Activated CD4-positive, alpha-beta memory T cell treated with anti-CD3 and anti-CD28 coated beads for 36 hours (primary cell): ENCODE measurements at regions not wholly inside any gene's neighbourhood (a gene's known extent, or its start where the extent isn't known, plus 50 kb on each side); places are given as distances from the start of the nearest gene placed in this dataset.
"Not testable (repeated sequence)": the region's sequence is repeated elsewhere in the genome, so short reads cannot be mapped to it uniquely, and the experiment has no call there.

Experiments used
- CTCF ChIA-PET: fragments of 350-600 bp; sonication (Branson Sonifier 250); formaldehyde crosslinking; loops from one replicate; lab custom pipeline; 2021; ENCODE audit warnings: antibody characterized with exemption, inconsistent platforms; lab: Charles Lee
- POLR2A ChIA-PET: fragments of 350-600 bp; sonication (Branson Sonifier 250); formaldehyde crosslinking; loops from one replicate; lab custom pipeline; 2021; ENCODE audit warnings: antibody characterized with exemption; lab: Charles Lee
- DNase-seq: peaks from one replicate; pipeline ENCODE4 v3.0.0-alpha.2; 2020
- H3K27ac Mint-ChIP-seq: one replicate; pipeline ENCODE4 v1.8.0; 2021; ENCODE audit warnings: mixed read lengths
- H3K27me3 Mint-ChIP-seq: one replicate; pipeline ENCODE4 v1.8.0; 2021; ENCODE audit warnings: mixed read lengths
- H3K36me3 Mint-ChIP-seq: one replicate; pipeline ENCODE4 v1.8.0; 2021; ENCODE audit warnings: mixed read lengths
- H3K4me1 Mint-ChIP-seq: one replicate; pipeline ENCODE4 v1.8.0; 2021; ENCODE audit warnings: low read depth, mixed read lengths
- H3K4me3 Mint-ChIP-seq: one replicate; pipeline ENCODE4 v1.8.0; 2021; ENCODE audit warnings: mild to moderate bottlenecking, mixed read lengths
- H3K9me3 Mint-ChIP-seq: one replicate; pipeline ENCODE4 v1.8.0; 2021; ENCODE audit warnings: mixed read lengths
- intact Hi-C: fragments of 100-400 bp; cut with micrococcal nuclease; formaldehyde crosslinking; loops from one replicate; pipeline ENCODE4 v1.15.1; 2023

DNA sequence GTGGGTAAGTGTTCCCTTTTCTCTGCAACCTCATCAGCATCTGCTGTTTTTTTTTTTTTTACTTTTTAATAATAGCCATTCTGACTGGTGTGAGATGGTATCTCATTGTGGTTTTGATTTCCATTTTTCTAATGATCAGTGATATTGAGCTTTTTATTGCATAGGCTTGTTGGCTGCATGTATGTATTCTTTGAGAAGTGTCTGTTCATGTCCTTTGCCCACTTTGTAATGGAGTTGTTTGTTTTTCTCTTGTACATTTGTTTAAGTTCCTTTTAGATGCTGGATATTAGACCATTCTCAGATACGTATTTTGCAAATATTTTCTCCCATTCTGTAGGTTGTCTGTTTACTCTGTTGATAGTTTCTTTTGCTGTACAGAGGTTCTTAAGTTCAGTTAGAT is 134.6 kb downstream of the NAA11 start:
- H3K27ac Mint-ChIP-seq: not testable (repeated sequence)

DNA sequence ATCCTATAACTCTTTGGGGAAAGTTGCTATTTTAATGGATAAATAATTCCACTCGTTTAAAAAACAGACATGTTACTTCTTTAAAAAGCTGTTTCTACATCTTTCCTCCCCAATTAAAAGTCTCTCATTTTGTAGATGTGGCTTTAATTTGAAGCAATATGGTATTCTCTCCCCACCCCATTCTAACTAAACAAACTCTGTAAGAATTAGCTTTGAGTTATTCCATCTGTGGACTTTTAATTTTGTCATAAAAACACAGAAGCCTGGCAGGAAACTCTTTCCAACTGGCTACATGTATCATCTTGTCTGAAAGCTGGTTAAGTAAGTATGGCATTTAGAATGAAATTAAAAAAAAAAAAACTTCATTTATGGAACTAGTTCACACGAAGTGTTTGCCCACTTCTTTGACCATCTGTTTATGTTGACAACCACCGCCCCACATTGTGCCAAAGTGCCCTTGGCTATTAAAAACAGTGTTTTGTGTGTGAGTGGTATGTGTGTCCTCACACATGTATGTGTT is 140.3 kb downstream of the NAA11 start:
- H3K27ac Mint-ChIP-seq: no peak overlapping the region
- intact Hi-C loops: no loop called here

More for the DNA sequence above, 134.6 kb downstream of the NAA11 start:
- H3K36me3 Mint-ChIP-seq, H3K4me3 Mint-ChIP-seq, CTCF ChIA-PET, intact Hi-C loops, H3K4me1 Mint-ChIP-seq, POLR2A ChIA-PET, DNase-seq, H3K27me3 Mint-ChIP-seq: not testable (repeated sequence)
- H3K9me3 Mint-ChIP-seq: peaks cover 13% of the 10 kb centered on the region

DNA sequence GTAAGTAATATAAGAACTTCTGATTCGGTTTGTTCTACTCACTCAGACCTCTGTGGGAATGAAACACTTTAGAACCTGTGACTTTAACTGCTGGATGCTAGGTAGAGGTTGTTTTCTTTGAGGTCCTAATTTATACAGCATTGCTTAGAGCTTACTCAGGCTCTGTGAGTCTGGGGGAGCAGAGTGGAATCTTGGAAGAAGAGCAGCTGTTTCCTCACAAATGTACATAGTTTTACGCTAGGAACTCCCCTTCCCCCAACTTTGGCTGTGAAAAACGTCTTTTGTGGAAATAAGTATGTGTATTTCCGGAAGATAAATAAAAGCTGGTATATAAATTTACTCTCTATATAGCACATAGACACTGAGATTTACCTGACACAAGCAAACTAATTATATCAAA is 141.4 kb downstream of the NAA11 start:
- Mint-ChIP-seq H3K4me3 (no peak overlapping the region), H3K27ac (no peak overlapping the region), H3K36me3 (no peaks in the 10 kb centered on the region), H3K9me3 (peaks cover 7% of the 10 kb centered on the region), H3K4me1 (no peaks in the 10 kb centered on the region), H3K27me3 (no peaks in the 10 kb centered on the region)
- POLR2A ChIA-PET: no interaction called here
- no peak for DNase-seq
- intact Hi-C loops: no loop called here
- CTCF ChIA-PET: no interaction called here

More for the DNA sequence above, 140.3 kb downstream of the NAA11 start:
- Mint-ChIP-seq H3K36me3 (no peaks in the 10 kb centered on the region), H3K4me3 (no peak overlapping the region), H3K27me3 (no peaks in the 10 kb centered on the region), H3K4me1 (no peaks in the 10 kb centered on the region), H3K9me3 (peaks cover 10% of the 10 kb centered on the region)
- DNase-seq: no peak
- ChIA-PET POLR2A (no interaction called here), CTCF (no interaction called here)

DNA sequence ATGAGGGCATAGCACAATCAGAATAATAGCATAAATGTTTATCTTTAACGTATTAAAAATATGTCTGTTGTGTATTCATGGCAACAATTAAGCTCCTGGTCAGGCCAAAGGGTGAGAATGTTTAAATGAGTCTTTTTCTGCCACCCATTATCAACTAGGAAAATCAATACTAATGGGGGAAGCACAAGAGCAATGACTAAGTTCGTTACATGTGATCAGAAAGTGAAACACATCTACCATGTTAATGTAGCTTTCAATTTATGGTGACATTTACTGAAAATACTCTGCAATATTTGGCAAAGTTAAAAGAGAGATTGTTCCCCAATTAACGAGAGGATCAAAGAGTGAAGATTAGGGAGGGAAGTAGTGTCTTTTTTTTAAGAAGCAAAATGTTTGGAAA is 143.7 kb downstream of the NAA11 start:
- Mint-ChIP-seq H3K9me3 (no peaks in the 10 kb centered on the region), H3K27me3 (no peaks in the 10 kb centered on the region), H3K27ac (no peak overlapping the region), H3K36me3 (no peaks in the 10 kb centered on the region), H3K4me3 (no peak overlapping the region), H3K4me1 (no peaks in the 10 kb centered on the region)
- no peak for DNase-seq
- CTCF ChIA-PET: no interaction called here
- intact Hi-C loops: no loop called here
- POLR2A ChIA-PET: no interaction called here

DNA sequence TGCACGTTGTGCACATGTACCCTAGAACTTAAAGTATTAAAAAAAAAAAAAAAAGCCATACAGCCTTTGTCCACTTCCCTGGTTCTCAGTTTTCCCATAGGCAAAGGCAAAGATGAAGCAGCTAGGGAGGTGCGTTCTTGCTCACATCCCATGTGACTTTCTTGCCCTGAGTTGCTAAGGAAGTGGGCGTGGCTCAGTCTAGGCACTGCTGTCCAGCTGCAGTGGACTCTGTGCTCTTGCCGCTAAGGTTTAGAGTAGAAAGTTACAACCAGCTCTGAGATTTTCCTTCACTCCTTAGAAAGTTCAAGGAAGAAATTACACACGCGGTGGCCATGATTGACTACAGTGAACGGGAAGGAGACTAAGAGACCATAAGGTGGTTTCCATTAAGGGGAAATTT is 144.7 kb downstream of the NAA11 start:
- no peaks in the 10 kb centered on the region for H3K27me3 Mint-ChIP-seq
- H3K4me3 Mint-ChIP-seq: no peak overlapping the region
- H3K9me3 Mint-ChIP-seq: no peaks in the 10 kb centered on the region
- no peak overlapping the region for H3K27ac Mint-ChIP-seq
- ChIA-PET POLR2A (no interaction called here), CTCF (no interaction called here)
- no peak for DNase-seq
- H3K4me1 Mint-ChIP-seq: no peaks in the 10 kb centered on the region
- H3K36me3 Mint-ChIP-seq: no peaks in the 10 kb centered on the region
- intact Hi-C loops: no loop called here

DNA sequence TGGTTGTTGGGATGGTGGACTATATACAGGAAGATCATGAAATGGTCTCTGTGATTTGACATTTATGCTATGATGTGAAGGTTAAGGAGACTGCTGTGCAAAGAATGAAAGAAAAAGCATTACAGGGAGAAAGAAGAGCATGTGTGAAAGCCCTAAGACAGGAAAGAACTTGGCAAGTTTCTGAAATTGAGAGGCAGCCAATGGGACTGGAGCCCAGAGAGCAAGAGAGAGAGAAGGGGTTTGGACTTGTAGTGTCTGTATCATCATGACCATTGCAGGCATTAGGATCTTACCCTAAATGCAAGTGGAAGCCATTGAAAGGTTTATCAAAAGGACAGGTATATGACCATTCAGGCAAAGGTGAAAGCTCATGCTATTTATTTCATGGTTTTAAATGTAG is 147.1 kb downstream of the NAA11 start:
- intact Hi-C loops: no loop called here
- no peaks in the 10 kb centered on the region for H3K4me1 Mint-ChIP-seq
- H3K36me3 Mint-ChIP-seq: no peaks in the 10 kb centered on the region
- no peaks in the 10 kb centered on the region for H3K27me3 Mint-ChIP-seq
- no peak overlapping the region for H3K4me3 Mint-ChIP-seq
- POLR2A ChIA-PET: no interaction called here
- CTCF ChIA-PET: no interaction called here
- DNase-seq: no peak
- H3K27ac Mint-ChIP-seq: no peak overlapping the region
- no peaks in the 10 kb centered on the region for H3K9me3 Mint-ChIP-seq

DNA sequence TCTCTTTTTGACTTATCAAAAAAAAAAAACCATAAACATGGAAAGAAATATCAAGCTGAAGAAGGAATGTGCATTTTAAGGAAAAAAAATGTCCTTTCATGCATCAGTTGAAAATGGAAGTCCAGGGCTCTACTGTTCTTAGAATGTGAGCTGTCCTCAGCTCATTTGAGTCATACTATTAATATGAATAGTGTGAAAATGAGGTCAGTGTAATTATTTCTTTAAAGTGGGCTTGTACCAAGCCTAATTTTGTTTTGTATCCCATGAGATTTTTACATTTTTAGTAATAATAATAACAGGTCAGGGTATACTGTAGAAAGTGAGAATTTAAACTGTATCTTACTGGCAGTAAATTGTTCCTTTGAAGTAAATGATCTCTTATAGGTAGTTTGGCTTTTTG is 148.5 kb downstream of the NAA11 start:
- no peak overlapping the region for H3K27ac Mint-ChIP-seq
- intact Hi-C loops: no loop called here
- H3K4me1 Mint-ChIP-seq: no peaks in the 10 kb centered on the region
- H3K9me3 Mint-ChIP-seq: no peaks in the 10 kb centered on the region
- CTCF ChIA-PET: no interaction called here
- no peaks in the 10 kb centered on the region for H3K36me3 Mint-ChIP-seq
- H3K27me3 Mint-ChIP-seq: no peaks in the 10 kb centered on the region
- no peak for DNase-seq
- no peak overlapping the region for H3K4me3 Mint-ChIP-seq
- POLR2A ChIA-PET: no interaction called here

DNA sequence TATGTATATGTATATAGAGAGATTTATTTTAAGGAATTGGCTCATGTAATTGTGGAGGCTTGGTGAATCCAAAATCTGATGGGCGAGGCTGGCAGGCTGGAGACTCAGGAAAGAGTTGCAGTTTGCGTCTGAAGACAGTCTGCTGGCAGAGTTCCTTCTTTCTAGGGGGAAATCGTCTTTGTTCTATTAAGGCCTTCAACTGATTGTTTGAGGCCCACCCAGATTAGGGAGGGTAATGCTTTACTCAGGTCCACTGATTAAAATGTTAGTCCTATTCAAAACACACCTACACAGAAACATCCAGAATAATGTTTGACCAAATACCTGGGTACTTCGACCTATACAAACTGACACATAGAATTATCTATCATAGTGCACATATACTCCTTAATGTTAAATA is 149.5 kb downstream of the NAA11 start:
- Mint-ChIP-seq H3K36me3 (no peaks in the 10 kb centered on the region), H3K27me3 (no peaks in the 10 kb centered on the region), H3K27ac (no peak overlapping the region), H3K9me3 (no peaks in the 10 kb centered on the region), H3K4me3 (no peak overlapping the region), H3K4me1 (no peaks in the 10 kb centered on the region)
- intact Hi-C loops: no loop called here
- ChIA-PET POLR2A (no interaction called here), CTCF (no interaction called here)
- no peak for DNase-seq

DNA sequence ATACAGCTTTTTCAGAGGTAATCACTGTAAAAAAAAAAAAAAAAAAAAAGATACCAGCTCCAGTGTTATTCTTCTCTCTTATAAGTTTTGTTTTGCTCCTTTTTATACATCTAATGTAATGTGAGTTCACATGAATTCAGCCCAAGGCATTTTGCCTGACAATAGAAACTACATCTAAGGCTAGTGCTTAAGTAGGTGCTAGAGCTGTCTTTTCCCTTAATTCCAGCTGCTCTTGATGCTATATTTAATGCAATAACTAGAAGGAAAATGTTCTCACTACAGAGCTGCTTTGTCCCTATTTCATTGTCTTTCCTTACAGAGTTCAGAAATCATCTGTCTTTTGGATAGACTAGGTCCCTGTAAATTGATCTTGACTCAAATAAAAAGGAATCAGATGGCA is 150.1 kb downstream of the NAA11 start:
- Mint-ChIP-seq H3K27ac (no peak overlapping the region), H3K36me3 (no peaks in the 10 kb centered on the region), H3K4me1 (no peaks in the 10 kb centered on the region), H3K4me3 (no peak overlapping the region), H3K9me3 (no peaks in the 10 kb centered on the region), H3K27me3 (no peaks in the 10 kb centered on the region)
- intact Hi-C loops: no loop called here
- POLR2A ChIA-PET: no interaction called here
- CTCF ChIA-PET: no interaction called here
- DNase-seq: no peak

DNA sequence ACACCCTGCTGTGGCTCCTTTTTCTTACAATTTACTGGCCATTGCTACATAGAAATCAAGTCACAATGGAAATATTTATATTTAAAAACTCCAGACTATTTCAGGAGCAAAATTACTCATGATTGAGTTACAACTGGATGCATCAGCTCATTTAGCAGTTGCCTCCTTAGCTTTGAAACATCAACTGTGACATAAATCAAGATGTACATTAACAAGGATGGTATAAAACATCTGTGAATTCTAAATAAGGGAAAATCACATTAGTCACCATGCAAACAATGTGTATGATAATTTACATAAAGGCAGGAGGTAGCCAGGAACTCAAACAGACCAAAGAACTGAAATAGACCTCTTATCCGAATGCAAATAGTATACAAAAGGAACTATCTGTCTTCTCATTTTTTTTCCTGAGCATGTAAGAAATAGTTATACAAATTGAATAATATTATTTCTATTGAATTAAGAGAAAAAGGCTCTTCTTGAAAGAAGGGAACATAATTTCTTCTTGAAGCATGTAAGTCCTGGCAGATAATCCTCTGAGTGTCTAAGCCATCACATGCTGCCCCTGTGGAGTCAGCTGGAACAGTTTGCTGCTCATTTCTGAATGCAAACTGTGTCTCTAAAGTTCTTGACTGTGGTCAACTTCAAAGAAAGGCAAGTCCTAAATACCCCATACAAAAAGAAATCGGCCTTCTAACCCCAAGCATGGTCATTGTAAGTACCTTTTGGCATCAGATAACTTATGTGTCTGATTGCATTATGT is 151.2 kb downstream of the NAA11 start:
- H3K27me3 Mint-ChIP-seq: no peaks in the 10 kb centered on the region
- intact Hi-C loops: no loop called here
- DNase-seq: no peak
- ChIA-PET CTCF (interaction anchor here (0.6 kb wide), 1 partner anchor 628 kb away, joined by 3 read pairs; no protein-coding TSS in a partner anchor), POLR2A (no interaction called here)
- no peaks in the 10 kb centered on the region for H3K4me1 Mint-ChIP-seq
- no peak overlapping the region for H3K4me3 Mint-ChIP-seq
- no peak overlapping the region for H3K27ac Mint-ChIP-seq
- no peaks in the 10 kb centered on the region for H3K36me3 Mint-ChIP-seq
- H3K9me3 Mint-ChIP-seq: peaks cover under 1% of the 10 kb centered on the region

DNA sequence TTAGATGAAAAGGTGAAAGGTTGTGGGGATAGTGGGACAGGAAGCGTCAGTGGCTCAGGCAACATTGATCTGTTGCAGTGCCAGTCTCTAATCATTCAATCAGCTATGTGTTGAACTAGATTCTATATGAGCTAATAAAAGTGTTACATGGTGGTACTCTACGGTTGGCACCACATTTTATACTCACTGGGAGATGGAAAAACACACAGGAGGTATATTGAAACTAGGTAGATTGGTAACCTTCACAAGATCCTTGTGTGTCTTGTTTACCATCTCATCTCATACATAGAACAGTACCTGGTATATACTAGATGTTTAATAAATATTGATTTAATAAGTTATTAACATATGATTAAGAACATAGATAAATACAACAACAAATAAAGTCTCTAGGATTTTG is 152.7 kb downstream of the NAA11 start:
- no peak for DNase-seq
- H3K27ac Mint-ChIP-seq: no peak overlapping the region
- POLR2A ChIA-PET: no interaction called here
- no peaks in the 10 kb centered on the region for H3K36me3 Mint-ChIP-seq
- CTCF ChIA-PET: no interaction called here
- H3K4me3 Mint-ChIP-seq: no peak overlapping the region
- peaks cover 5% of the 10 kb centered on the region for H3K9me3 Mint-ChIP-seq
- no peaks in the 10 kb centered on the region for H3K4me1 Mint-ChIP-seq
- intact Hi-C loops: no loop called here
- H3K27me3 Mint-ChIP-seq: no peaks in the 10 kb centered on the region

DNA sequence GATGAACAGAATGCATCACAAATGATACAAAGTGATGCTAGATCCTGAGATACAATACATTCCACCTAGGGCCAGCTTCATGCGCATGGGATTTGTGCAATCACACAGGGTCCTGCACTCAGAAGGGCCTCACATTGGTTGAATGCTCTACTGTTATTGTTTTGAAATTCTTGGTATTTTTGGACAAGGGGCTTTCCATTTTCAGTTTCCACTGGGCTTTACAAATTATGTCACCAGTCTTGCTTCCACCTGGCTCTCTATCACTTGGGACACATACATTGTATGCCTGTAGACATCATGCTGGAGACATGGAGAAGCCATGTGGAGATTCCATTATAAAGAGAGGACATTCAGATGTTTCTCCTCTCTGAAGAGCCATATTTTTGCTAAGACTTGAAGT is 155.8 kb downstream of the NAA11 start:
- H3K4me3 Mint-ChIP-seq: no peak overlapping the region
- intact Hi-C loops: no loop called here
- H3K4me1 Mint-ChIP-seq: no peaks in the 10 kb centered on the region
- no peaks in the 10 kb centered on the region for H3K27me3 Mint-ChIP-seq
- POLR2A ChIA-PET: no interaction called here
- DNase-seq: no peak
- CTCF ChIA-PET: no interaction called here
- no peaks in the 10 kb centered on the region for H3K36me3 Mint-ChIP-seq
- no peak overlapping the region for H3K27ac Mint-ChIP-seq
- peaks cover 12% of the 10 kb centered on the region for H3K9me3 Mint-ChIP-seq

DNA sequence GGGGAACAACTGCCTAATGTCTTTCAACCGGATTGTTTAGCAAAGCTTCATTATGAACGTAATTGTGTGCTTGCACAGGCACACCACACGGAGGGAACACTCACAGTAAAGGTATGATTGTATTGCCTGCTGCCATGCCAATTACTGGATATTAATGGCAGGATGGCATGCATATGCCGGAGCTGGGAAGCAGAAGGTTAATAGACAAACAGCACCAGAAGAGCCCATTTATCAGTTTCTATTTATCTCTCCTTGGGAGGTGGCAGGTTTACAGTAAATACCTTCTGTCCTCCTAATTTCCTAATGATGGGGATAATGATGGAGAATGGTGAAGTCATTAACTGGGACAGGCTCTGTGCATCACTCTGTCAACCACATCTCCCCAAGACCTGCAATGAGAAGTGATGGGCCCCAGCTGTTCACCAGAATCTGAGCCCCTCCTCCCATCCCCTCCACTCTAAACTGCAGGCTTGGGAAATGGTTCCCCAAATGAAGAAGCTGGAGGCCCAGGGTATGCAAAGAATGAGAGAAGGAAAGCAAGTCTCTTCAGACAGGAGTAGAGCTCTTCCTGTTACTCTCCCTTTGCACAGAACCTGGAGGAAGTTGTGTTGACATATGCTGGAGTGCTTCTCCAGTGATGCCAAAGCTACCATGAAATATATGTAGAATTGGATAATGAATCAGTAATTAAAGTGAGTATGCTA is 160.8 kb downstream of the NAA11 start:
- intact Hi-C loops: no loop called here

More for the DNA sequence above, 160.8 kb downstream of the NAA11 start:
- DNase-seq: no peak
- no peaks in the 10 kb centered on the region for H3K4me1 Mint-ChIP-seq
- no peaks in the 10 kb centered on the region for H3K27me3 Mint-ChIP-seq
- ChIA-PET POLR2A (no interaction called here), CTCF (no interaction called here)
- no peak overlapping the region for H3K27ac Mint-ChIP-seq
- no peaks in the 10 kb centered on the region for H3K36me3 Mint-ChIP-seq
- H3K4me3 Mint-ChIP-seq: no peak overlapping the region
- peaks cover 12% of the 10 kb centered on the region for H3K9me3 Mint-ChIP-seq
